ENCODE measurements at regions not wholly inside any gene's neighbourhood (a gene's known extent, or its start where the extent isn't known, plus 50 kb on each side); places are given as distances from the start of the nearest gene placed in this dataset.

GRCh38 chr1:182301467-182302198 is 90.0 kb downstream of the GLUL start:
- Histone ChIP-seq H2BK120ac (ENCODE audit: low read depth, low read length, poor library complexity, severe bottlenecking) (no peak overlapping the region), H3K4ac (ENCODE audit: low read depth, low read length) (no peak overlapping the region), H2AK5ac (ENCODE audit: insufficient read length, low read length) (no peak overlapping the region), H3K9ac (ENCODE audit: extremely low read depth, insufficient read length, low read length) (no peak overlapping the region), H2BK20ac (ENCODE audit: low read depth, low read length, poor library complexity, severe bottlenecking) (no peak overlapping the region), H4K5ac (ENCODE audit: insufficient read length, low read depth, low read length) (no peak overlapping the region), H3K14ac (ENCODE audit: insufficient read depth, low read length) (no peak overlapping the region), H3K79me1 (ENCODE audit: insufficient read depth, low read depth, low read length, poor library complexity, severe bottlenecking) (no peaks in the 10 kb centered on the region), H3K23me2 (ENCODE audit: insufficient read length, low read depth, low read length, poor library complexity, severe bottlenecking) (no peaks in the 10 kb centered on the region), H3K79me2 (ENCODE audit: insufficient read depth, low read length) (no peaks in the 10 kb centered on the region), H3K4me2 (ENCODE audit: insufficient read depth, insufficient read length, low read length) (no peak overlapping the region), H3K23ac (ENCODE audit: insufficient read length, low read depth, low read length) (no peak overlapping the region), H2BK12ac (ENCODE audit: insufficient read length, low read depth, low read length) (no peak overlapping the region), H3K18ac (ENCODE audit: insufficient read length, low read depth, low read length) (no peak overlapping the region), H4K91ac (ENCODE audit: insufficient read length, low read depth, low read length) (no peak overlapping the region), H3K27me3 (ENCODE audit: insufficient read depth, low read length) (no peaks in the 10 kb centered on the region), H3K4me1 (ENCODE audit: insufficient read depth, low read length) (no peaks in the 10 kb centered on the region), H3T11ph (ENCODE audit: low read length) (no peak overlapping the region), H2BK15ac (ENCODE audit: low read depth, low read length) (no peak overlapping the region), H4K8ac (replicated peaks; ENCODE audit: insufficient read length, low read depth, low read length) (no peak overlapping the region), H2BK5ac (ENCODE audit: insufficient read length, low read length) (no peak overlapping the region), H3K27ac (ENCODE audit: insufficient read length, low read depth, low read length) (no peak overlapping the region), H2AFZ (ENCODE audit: low read length) (no peak overlapping the region), H4K20me1 (ENCODE audit: control insufficient read depth, insufficient read depth, insufficient read length) (no peaks in the 10 kb centered on the region), H3K56ac (ENCODE audit: insufficient read length, low read depth, low read length) (no peak overlapping the region), H3K9me3 (ENCODE audit: control insufficient read depth, low read depth, low read length) (no peaks in the 10 kb centered on the region)
- TF ChIP-seq CTCF (conservative IDR thresholded peaks at IDR 0.05) = peak; percentile 17; the same call in 1 of the 3 replicates
- DNase-seq = no peak
- Mint-ChIP-seq H3K36me3 (ENCODE audit: insufficient read depth in 1 of 3, low read depth in 3 of 3) (0 out of 7 replicates have a peak, but pooled peaks cover 0 to 4% (median 0%) of the 10 kb centered on the region in 3 experiments), H3K9me3 (peaks cover 0 to 4% of the 10 kb centered on the region in 2 experiments; a peak in 3 of 5 replicates), H3K27ac (no peak overlapping the region), H3K4me1 (peaks cover 14 to 22% of the 10 kb centered on the region in 2 experiments), H3K27me3 (ENCODE audit: low read depth) (no peaks in the 10 kb centered on the region), H3K4me3 (no peak overlapping the region)
- no CpG with 5 or more reads among the region's 9 CpGs for WGBS (ENCODE audit: extremely low coverage, insufficient read length, low lambda C conversion rate)

Measured in H9 (cell line).